Adrenal gland (tissue), 9 donors: ENCODE measurements at regions not wholly inside any gene's neighbourhood (a gene's known extent, or its start where the extent isn't known, plus 50 kb on each side); places are given as distances from the start of the nearest gene placed in this dataset.
"Not testable (repeated sequence)": the region's sequence is repeated elsewhere in the genome, so short reads cannot be mapped to it uniquely, and the experiment has no call there.

ENCODE experiments used
- DNase-seq, 7 donors: peaks; one replicate each; pipeline ENCODE4 v3.0.0-alpha.2; 2019 to 2020
- H3K27ac ChIP-seq, 5 donors: fragments of 200-600 bp; sonication (generic) in 4 of 5; 1 replicate in 3 of 5; 2 replicates in 2 of 5; pipeline versions ENCODE4 v1.5.1 to v1.8.0; 2016 to 2020; ENCODE audit warnings: mild to moderate bottlenecking in 1 of 5
- H3K27me3 ChIP-seq: fragments of 200-600 bp; 2 replicates; pipeline ENCODE4 v1.8.0; 2021
- H3K36me3 ChIP-seq, 2 donors: fragments of 200-600 bp; replicated peaks in 1 of 2; 1 replicate in 1 of 2; 2 replicates in 1 of 2; pipeline versions ENCODE4 v1.5.1 to v1.8.0; 2018 to 2022
- H3K4me1 ChIP-seq, 2 donors: fragments of 200-600 bp; replicated peaks in 1 of 2; 1 replicate in 1 of 2; 2 replicates in 1 of 2; pipeline versions ENCODE4 v1.5.1 to v1.8.0; 2018 to 2021
- H3K4me3 ChIP-seq, 4 donors: fragments of 200-600 bp; sonication (generic) in 3 of 4; one replicate each; pipeline ENCODE4 v1.5.1; 2016 to 2018
- H3K9me3 ChIP-seq, 3 donors: fragments of 200-600 bp; sonication (generic) in 1 of 3; replicated peaks in 1 of 3; 1 replicate in 2 of 3; 2 replicates in 1 of 3; pipeline versions ENCODE4 v1.5.1 to v1.8.0; 2016 to 2021
- POLR2A ChIP-seq, 2 donors: fragments of 450-650 bp; IDR thresholded peaks; one replicate each; pipeline ENCODE4 v1.6.1; 2017; ENCODE audit warnings: antibody characterized with exemption in 2 of 2, mild to moderate bottlenecking in 2 of 2, moderate library complexity in 1 of 2
- WGBS, 4 donors: extraction: QIAGEN DNeasy Blood & Tissue Kit in 2 of 4; methylation state at CpG; one replicate each; pipeline versions ENCODE4 v1.1.5 to v1.1.7; 2013 to 2017; 5-methylcytosine and 5-hydroxymethylcytosine counted together
- intact Hi-C, 2 donors: fragments of 100-400 bp; cut with DNase I; formaldehyde crosslinking; loops; one replicate each; pipeline versions ENCODE4 v1.14.1 to v1.15.0; 2022 to 2023
- TF ChIP-seq, protein P1 (sequence below), 6 experiments: fragments of 450-650 bp in 4 of 6; fragments of 200-600 bp in 2 of 6; sonication (generic) in 1 of 6; IDR thresholded peaks; 1 replicate in 5 of 6; 2 replicates in 1 of 6; pipeline versions ENCODE4 v1.5.1 to v1.8.0; 2016 to 2021; ENCODE audit warnings: antibody characterized with exemption in 6 of 6, mild to moderate bottlenecking in 2 of 6, moderate library complexity in 1 of 6
- donor health status: healthy with polysubstance abuse.
- donor health status: Bipolar disorder and iron deficiency.
- donor health status: DM: yes; HTN: yes; CAD: no.
- donor health status: DM: no; HTN: no; CAD: no.
- donor health status: DM: no; HTN: no; CAD: no.

DNA sequence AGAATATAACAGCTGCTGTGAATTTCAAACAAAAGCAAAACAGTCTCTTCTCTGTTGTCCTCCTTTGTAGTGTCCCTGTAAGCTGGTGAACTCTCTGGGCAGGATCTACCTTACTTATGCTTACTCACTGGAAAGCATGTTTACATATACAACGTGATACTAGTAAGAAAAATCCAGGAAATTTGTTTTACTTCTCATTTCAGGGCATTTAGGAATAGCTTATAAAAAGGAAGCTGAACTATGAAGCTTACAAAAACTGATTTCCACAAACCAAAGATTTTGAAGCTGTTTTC lies 311.0 kb downstream of the NOVA1 start:
- Histone ChIP-seq H3K4me1 (no peaks in the 10 kb centered on the region), H3K9me3 (no peaks in the 10 kb centered on the region), H3K36me3 (no peaks in the 10 kb centered on the region), H3K27ac (no peak overlapping the region), H3K27me3 (no peaks in the 10 kb centered on the region), H3K4me3 (no peak overlapping the region)
- TF ChIP-seq, protein P1, sequence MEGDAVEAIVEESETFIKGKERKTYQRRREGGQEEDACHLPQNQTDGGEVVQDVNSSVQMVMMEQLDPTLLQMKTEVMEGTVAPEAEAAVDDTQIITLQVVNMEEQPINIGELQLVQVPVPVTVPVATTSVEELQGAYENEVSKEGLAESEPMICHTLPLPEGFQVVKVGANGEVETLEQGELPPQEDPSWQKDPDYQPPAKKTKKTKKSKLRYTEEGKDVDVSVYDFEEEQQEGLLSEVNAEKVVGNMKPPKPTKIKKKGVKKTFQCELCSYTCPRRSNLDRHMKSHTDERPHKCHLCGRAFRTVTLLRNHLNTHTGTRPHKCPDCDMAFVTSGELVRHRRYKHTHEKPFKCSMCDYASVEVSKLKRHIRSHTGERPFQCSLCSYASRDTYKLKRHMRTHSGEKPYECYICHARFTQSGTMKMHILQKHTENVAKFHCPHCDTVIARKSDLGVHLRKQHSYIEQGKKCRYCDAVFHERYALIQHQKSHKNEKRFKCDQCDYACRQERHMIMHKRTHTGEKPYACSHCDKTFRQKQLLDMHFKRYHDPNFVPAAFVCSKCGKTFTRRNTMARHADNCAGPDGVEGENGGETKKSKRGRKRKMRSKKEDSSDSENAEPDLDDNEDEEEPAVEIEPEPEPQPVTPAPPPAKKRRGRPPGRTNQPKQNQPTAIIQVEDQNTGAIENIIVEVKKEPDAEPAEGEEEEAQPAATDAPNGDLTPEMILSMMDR (IDR thresholded peaks at IDR 0.05): no peak
- no peak for TF ChIP-seq POLR2A (IDR thresholded peaks at IDR 0.05)
- 5 to 21% (median 13%) methylated on average over 1 of the region's 1 CpG for WGBS, 4 donors
- no peak for DNase-seq
- intact Hi-C loops: no loop called here

DNA sequence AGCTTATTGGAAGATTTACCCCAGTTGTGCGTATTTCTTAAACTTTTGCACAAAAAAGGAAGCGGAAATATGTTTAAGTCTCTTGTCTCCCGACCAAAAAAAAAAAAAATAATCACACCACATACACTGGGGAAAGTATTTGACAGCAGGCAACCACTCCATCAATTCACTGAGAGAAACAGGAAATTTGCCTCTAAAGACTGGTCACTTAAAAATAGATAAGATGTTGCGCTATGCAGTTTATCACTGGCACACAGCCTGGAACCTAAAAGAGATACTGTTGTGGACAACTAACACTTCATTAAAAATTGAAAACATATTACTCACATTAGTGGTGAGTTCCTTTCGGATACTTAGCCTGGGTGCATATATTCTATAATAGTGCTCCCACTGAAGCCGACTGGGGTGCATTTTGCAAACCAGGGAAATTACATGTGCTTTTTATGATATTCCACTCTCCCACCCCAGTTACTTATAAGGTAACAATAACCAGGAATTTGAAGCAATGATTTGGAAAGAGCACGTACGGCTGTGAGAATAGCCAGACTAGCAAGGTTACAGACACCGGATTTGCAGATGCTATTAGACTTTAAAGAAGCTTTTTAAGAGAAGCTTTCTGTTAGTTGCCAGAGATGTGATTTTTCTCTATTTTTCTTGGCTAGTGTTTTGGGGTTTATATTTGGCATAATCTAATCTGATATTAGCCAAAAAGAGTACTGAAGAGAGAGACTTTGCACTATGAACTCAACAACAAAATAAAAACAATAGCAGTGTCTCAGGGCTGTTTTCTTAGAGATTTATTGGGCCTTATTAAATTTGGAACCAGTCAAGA lies 311.5 kb downstream of the NOVA1 start:
- H3K9me3 ChIP-seq: no peaks in the 10 kb centered on the region
- no peak for DNase-seq
- no peaks in the 10 kb centered on the region for H3K36me3 ChIP-seq
- WGBS, 4 donors: 33 to 45% (median 40%) methylated on average over 9 of the region's 9 CpGs
- TF ChIP-seq, protein P1 (IDR thresholded peaks at IDR 0.05): no peak
- TF ChIP-seq POLR2A (IDR thresholded peaks at IDR 0.05): no peak
- intact Hi-C loops: no loop called here
- no peaks in the 10 kb centered on the region for H3K4me1 ChIP-seq
- H3K27me3 ChIP-seq: no peaks in the 10 kb centered on the region
- H3K27ac ChIP-seq: no peak overlapping the region
- no peak overlapping the region for H3K4me3 ChIP-seq

DNA sequence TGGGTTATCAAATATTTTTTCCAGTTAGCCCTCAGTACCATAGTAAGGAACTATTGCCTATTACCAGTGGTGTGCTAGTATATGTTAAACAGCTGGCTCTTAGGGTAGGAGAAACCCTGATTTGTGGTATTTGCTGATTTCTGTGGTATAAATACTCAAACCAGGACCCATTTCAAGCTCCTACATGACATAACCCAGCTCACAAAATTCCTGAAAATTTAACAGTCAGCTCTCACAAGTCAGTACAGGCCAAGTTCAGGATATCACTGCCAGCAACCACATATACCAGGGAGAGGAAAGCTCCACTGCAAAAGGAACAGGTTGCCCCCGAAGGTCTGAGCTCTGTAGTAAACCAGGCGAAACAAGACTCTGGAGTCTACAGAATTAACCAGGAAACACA lies 315.3 kb downstream of the NOVA1 start:
- Histone ChIP-seq H3K27ac (no peak overlapping the region), H3K4me1 (no peaks in the 10 kb centered on the region), H3K36me3 (no peaks in the 10 kb centered on the region), H3K9me3 (no peaks in the 10 kb centered on the region), H3K27me3 (no peaks in the 10 kb centered on the region), H3K4me3 (no peak overlapping the region)
- TF ChIP-seq, protein P1 (IDR thresholded peaks at IDR 0.05): no peak
- TF ChIP-seq POLR2A (IDR thresholded peaks at IDR 0.05): no peak
- WGBS, 4 donors: 87 to 97% (median 90%) methylated on average over 2 of the region's 2 CpGs
- DNase-seq: no peak
- intact Hi-C loops: no loop called here

DNA sequence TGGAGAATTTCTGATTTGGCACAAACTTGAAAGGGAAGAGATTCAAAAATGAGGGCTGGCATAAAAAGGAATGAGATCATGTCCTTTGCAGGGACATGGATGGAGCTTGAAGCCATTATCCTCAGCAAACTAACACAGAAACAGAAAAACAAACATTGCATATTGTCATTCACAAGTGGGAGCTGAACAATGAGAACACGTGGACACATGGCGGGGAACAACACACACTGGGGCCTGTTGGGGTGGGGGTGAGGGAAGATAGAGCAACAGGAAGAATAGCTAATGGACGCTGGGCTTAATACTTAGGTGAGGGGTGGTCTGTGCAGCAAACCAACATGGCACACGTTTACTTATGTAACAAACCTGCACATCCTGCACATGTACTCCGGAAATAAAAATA lies 315.8 kb downstream of the NOVA1 start:
- DNase-seq, H3K4me1 ChIP-seq, H3K4me3 ChIP-seq, H3K27me3 ChIP-seq, H3K36me3 ChIP-seq, H3K9me3 ChIP-seq, intact Hi-C loops: not testable (repeated sequence)
- H3K27ac ChIP-seq: peak overlapping the region in 1 of 5 donors; percentile 54
- 74 to 81% (median 78%) methylated on average over 5 of the region's 5 CpGs for WGBS, 4 donors
